ENCODE measurements at regions not wholly inside any gene's neighbourhood (a gene's known extent, or its start where the extent isn't known, plus 50 kb on each side); places are given as distances from the start of the nearest gene placed in this dataset.

DNA sequence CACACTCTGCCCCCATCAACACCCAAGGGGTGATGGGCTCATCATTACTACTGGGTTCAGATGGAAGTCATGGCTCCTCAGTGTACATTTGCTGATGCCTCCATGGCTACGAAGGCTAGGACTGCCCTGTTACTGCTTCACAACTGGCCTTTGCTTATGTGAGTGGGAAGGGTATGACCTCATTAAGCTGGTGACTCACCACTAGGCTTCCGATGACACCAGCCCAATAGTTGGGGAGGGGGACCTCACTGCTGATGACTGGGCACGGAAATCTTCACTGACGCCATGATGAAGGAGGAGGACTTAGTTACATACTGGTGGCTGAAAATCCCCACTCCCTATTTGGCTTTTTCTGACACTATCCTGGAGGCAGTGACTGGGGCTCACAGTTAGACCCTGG lies 263.2 kb downstream of the CMPK2 start:
- no peak for DNase-seq (ENCODE audit: low spot score)

DNA sequence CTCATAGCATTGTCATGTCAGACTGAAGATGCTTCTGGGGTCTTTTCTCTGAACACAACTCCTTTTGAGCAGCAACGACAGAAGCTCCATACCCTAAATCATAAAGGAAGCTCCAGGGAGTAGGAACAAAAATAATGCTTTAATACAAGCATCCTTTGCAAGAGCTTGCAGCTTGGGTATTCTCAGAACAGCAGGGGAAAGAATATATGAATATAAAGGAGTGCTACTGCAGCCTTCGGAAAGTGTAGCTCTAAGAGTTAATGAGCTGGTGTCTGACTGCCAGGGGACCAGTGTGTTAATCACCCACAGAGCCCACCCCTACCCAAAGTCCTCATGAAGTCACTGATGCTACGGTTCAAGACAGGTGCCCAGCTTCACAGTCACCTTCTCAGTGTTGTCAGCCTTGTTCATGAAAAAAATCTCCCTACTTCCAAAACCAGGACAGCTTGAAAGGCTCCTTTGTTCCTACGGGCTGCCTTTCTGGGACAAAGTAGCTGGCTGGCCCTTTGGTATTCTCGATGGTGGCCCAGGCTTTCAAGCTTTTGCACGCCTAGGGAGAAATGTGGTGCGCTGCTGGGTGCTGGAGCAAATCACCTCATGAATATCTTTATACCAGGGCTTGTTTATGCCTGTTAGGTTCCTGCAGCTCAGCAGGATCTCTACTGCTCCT lies 259.7 kb downstream of the CMPK2 start:
- no peak for DNase-seq (ENCODE audit: low spot score)

DNA sequence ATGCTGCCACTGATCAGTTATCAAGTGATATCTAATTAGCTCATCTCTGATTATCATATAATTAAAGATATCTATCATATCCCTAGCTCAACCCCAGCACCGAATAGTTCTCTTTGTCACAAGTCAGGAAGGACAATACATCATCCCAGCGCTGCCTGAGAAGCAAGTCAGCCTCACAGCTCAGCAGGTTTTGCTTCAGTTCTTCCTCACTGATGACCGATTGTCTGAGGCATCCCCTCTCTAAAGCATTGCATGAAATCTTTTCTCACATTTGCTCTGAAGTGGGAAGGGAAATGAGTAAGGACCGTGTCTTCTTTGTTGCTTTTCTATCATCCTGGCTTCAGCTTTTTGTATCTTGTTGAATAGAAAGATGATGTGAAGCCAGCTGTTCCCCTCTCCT lies 247.9 kb downstream of the CMPK2 start:
- DNase-seq (ENCODE audit: low spot score): no peak

DNA sequence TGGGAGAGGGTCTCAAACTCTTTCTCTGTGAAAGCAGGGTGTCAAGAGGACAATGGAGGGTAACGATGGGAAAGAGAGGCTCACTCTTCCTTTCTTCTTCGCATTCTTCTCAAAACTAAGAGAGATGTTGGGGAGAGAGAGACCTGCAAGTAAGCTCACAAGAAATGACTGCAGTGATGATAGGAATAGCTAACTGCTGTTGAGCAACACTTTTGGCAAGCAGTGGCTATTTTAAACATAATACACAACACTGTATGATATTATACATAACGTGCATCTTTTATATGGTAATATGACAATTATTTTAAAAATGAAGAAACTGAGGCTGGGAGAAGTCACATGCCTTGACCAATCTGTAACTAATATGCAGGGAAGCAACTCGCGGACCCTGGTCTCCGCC lies 247.5 kb downstream of the CMPK2 start:
- DNase-seq (ENCODE audit: low spot score): no peak

DNA sequence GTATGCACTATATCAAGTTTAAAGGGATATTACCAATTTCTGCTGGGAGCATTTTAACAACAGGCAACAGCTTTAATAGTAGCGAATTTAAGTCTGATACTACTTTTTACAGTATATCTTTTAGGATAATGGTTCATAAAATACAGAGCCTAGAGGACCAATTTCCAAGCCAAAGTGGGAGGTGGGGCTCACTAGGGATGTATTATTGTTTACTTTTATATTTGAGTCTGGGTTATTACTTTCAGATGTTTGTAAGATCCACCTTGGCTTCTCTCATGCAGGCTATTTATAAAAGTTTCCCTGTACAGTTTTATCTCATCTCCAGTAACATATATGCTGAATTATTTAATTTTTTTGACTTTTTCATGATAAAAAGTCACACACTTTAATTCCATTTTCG lies 242.0 kb downstream of the CMPK2 start:
- DNase-seq (ENCODE audit: low spot score): no peak

DNA sequence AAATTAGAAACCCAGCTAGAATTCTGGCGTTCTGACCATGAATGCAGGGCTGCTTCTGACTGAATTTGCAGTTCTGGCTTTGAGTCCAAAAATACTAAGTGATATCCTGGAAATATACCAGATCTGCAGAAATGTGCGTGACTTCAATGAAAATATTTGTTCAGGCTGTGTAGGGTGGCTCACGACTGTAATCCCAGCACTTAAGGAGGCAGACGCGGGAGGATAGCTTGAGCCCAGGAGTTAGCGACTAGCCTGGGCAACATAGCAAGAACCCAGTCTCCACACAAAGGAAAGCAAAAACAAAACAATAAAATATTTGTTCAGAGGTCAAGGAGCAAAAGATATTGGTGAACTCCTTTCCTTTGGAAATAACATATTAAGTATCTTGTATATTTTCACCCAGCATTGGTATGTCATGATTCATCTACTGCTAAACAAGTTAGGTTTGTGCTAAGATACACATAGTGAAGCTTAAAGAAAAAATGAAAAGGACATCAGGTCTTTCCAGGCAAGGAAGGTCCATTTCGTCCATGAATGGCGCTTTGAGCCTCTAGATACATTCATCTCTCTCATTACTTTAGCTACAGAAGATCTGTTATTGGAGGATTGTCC lies 239.2 kb downstream of the CMPK2 start:
- DNase-seq (ENCODE audit: low spot score): no peak

DNA sequence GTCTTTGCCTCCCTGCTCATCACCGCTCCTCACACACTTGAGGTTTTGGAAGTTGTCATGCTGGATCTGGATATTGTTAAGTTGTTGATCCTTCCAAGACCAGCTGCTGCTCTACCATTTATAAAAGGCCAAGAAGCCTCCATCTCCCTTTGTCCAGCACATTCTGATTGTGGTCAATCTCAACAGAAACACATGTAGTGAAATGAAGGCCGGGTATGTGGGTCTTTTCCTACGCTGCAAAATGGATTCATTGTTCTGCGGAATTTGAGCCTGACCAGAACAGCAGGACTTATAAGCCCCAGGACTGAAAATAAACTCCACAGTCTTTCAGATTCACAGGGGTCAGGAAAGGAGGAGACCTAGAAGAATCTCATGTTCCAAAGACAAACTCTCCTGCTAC lies 238.4 kb downstream of the CMPK2 start:
- DNase-seq (ENCODE audit: low spot score): no peak

DNA sequence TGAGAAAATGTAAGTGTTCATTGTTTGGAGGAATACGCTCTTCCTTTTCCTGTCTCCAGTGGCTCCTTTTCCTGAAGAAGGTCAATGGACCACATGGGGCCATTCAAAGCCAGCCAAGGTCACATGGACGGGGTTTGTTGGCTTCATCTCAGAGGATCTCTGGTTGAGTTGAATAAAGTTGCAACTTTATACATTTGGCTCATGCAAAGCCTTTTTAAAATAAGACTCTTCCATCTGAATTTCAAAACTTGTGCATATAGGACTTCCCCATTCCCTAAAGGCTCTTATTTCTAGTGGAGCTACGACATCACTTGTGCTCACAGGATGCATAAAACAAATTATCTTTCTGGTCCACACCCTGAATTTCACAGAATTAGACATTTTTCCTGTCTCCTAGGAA lies 235.5 kb downstream of the CMPK2 start:
- DNase-seq (ENCODE audit: low spot score): no peak

DNA sequence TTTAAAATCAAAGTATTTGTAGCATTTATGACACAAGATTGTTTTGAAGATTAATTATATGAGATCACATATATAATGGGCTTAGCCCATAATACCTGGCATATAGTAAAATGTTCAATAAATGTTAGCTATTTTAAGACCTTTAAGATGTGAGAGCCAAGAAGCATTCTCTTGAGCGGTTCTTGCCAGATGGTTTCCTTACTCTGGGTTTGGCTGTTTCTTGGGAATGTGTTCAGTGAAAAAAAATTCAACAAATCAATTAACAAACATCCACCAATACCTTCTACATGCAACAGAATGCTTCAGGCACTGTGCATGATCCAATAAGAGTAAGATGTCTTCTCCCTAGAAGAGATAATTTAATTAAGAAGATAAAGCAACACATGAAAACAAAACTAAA lies 230.4 kb downstream of the CMPK2 start:
- no peak for DNase-seq (ENCODE audit: low spot score)

DNA sequence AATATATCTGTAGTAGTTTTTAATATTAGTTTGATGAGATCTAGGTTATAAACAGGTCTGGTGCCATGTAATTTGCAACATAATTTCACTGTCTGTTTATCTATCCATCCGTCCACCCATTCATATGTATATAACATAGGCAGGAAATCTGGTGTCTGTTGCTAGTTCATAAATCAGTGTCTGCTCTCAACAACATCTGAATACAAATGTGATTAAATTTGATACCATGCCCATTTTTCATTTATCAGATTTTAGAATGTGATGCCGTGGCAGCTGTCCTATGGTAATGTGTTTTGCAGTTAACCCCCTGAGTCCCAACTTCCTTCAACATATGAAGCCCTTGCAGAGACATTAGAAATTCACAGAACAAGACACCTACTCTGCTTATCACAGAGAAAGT lies 228.4 kb downstream of the CMPK2 start:
- DNase-seq (ENCODE audit: low spot score): no peak

DNA sequence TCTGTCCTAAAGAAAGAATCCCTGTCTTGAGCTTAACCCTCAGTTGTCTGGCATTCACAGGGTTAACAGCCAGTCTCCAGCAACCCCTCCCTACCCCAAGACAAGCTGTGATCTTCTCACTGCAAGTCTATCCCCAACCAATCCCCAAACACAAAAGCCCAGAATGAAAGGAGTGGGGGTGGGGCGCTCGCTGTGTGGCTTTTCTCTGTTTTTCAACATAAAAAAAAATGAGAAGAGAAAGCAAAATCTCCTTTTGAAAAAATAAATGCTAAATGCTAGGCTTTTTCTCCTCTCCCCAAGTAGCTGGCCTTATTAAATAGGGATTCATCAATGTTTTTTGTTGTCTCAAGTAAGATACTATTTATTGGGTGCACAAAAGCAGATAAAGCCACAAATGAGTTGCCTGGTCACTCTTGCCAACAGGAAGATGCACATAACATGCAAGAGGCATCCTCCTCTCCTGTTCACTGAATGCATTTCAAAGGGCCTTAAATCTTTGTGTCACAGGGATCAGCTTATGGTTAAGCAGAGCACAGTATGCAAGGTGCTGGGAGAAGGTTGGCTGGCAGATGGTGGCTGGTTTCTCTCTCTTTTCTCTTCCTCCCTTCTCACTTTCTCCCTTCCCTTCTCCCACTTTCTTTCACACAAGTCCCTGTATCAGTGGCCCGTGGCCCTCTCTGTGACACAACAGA lies 225.6 kb downstream of the CMPK2 start:
- DNase-seq (ENCODE audit: low spot score): no peak

DNA sequence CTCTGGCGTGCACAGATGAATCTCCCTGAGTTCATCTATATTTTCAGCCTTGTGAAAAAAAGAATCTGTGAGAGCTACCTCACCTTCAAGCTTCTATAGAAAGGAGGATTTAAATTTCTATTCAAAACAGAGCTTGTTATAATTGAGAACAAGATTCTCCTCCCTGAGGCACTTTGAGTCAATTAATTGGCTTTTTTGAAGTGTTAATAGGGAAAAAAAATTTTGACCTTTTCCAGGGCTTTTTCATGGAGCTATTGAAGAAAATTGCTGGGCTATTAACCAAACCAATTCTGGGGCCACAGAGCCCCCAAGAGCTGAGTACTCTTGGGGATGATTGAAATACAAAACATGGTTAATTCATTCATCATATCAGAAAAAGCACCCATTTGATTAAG lies 225.1 kb downstream of the CMPK2 start:
- DNase-seq (ENCODE audit: low spot score): no peak

DNA sequence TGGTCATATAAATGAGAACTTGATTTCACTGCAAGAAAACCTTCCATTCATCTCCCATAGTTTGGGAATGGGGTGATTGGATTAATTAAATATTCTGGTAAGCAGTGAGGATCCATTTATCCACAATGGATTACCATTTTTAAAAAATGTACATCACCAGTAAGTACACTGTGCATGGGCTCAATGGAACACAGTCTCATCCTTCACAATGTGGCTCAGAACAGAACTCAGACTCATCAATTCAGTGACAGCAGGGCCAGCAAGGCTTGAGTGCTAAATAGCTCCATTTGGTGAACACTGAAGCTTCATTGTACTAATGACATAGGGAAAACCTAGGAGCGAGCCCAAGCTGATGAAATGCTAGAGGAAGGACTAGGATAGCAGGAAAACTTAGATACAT lies 223.8 kb downstream of the CMPK2 start:
- DNase-seq (ENCODE audit: low spot score): no peak

DNA sequence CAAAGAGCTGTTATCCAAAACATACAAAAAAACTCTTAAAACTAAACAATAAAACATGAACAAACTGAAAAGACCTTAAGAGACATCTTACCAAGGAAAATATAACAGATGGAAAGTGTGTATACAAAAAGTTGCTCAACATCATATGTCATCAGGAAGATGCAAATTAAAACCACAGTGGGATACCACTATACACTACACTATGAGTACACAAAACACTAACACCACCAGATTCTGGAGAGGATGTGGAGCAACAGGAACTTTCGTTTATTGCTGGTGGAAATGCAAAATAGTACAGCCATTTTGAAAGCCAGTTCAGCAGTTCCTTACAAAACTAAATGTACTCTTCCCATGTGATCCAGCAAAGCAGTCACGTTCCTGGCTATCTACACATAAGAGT lies 221.4 kb downstream of the CMPK2 start:
- DNase-seq (ENCODE audit: low spot score): no peak

DNA sequence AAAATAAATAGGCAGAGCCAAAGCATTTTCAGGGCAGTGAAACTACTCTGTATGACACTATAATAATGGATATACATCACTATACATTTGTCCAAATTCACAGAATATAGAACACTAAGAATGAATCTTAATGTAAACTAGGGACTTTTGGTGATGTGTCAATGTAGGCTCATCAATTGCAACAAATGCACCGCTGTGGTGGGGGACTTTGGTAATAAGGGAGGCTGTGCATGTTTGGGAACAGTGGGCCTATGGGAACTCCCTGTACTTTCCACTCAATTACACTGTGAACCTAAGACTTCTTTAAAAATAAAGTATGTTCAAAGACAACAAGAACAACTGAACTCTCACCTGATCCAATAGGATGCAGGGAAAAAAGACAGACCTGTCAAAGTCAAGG lies 220.7 kb downstream of the CMPK2 start:
- no peak for DNase-seq (ENCODE audit: low spot score)

DNA sequence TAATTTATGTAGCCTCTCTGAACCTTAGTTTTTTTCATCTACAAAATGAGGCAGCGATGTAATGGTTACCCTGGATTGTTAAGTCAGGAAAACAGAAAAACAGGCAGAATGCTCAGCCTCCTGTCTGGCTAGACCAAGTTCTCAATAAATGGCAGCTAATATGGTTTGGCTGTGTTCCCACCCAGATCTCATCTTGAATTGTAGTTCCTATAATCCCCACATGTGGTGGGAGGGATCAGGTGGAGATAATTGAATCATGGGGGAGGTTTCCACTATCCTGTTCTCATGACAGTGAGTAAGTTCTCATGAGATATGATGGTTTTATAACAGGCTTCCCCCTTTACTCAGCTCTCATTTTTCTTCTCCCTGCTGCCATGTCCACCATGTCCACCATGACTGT lies 220.0 kb downstream of the CMPK2 start:
- no peak for DNase-seq (ENCODE audit: low spot score)

DNA sequence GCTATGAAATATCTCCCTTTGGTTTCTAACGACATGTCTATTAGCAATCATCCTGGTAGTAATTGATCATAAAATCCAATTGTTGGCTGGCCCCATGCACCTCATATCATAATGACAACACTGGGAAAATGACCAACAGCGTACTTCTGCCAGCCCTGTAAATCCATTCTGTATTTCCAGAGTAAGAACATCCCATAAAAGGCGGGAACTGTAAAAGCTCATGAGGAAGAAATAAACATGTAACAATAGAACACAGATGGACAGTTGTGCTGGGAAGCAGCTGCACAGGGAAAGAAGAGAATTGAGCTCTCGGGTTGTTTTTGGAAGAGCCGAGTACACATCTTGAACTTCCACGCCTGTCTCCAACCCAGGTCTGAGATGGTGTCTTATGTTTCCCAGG lies 218.7 kb downstream of the CMPK2 start:
- no peak for DNase-seq (ENCODE audit: low spot score)

DNA sequence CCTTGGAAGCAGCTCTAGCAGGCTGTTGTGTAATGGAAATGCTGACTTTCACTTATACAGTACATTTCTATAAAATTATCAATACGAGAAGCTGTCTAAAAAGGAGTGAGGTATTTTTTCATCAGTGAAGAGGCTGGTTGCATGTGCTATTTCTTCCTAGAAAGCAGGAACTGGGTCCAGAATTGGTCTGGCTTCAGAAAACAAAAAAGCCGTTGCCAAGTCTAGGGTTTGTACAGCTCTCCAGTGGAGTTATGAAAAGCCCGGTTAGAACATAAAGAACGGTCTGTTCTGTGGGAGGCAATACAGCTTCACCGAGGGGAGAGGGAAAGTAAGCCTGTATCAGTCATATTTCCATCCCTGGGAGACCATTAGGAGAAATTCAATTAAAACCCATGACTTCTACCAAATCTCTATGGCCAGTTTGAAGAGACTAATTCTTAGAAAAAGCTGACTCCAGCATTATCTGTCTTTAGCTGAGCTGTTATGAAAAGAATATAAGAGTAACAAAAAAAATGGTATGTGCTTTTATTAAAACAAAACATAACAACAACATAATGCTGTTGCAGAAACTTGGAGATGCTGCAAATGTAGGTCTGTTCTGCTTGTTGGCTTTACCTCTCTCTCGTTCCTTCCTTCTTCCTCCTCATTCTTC lies 217.0 kb downstream of the CMPK2 start:
- DNase-seq (ENCODE audit: low spot score): no peak

DNA sequence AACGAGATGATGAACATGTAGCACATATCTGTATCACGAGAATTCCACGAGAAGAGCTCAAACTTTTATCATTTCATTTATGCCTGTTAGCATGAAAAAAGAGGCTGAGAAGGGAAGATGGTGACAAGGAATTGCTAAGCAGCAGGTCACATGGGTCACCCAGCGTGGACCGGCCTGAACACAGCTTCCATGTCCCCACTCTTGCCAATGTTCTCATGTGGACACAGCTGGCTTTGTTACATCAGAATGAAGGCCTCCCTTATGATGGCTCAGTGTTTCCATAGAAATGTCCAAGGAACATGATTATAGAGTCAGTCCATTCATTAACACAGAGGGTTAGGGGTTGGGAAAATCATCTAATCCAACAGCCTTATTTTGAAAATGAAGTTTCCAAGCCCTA lies 215.4 kb downstream of the CMPK2 start:
- no peak for DNase-seq (ENCODE audit: low spot score)

DNA sequence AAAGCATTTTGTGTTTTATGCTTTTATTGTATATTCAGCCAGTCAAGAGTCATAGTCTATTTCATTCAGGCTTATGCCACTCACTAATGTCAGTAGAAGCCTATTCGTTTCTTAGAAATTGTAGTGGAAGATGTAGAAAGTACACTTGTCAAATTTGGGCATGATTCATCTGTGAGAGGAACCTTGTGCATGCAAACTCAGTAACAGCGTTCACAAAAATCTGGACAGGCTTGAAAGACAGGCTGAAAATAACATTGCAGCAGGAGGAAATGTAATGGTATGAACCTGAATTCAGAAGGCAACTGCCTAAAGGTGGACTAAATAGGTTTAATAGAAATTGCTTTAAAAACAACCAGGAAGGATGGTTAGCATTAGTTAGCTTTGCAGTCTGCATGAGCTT lies 213.5 kb downstream of the CMPK2 start:
- DNase-seq (ENCODE audit: low spot score): no peak

DNA sequence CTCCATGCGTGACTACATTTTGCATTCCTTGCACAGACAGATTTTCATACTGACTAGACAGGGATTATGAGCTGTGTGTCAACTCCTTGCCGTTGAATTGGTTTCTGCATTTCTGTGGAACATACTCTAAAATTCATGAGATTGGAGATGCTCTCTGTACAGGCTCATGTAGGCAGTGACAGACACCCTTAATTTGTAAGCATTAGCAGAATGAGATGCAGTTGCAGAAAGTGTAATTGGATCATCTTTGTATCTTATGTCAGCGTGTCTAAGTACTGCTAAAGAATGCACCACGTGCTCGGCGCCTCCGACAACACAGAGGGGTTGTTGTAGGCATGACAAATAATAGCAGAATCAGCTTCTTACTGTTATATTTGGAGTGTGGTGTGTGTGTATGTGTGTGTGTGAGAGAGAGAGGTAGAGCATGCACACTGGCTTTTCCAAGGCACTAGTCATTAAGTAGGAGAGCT lies 212.4 kb downstream of the CMPK2 start:
- no peak for DNase-seq (ENCODE audit: low spot score)

DNA sequence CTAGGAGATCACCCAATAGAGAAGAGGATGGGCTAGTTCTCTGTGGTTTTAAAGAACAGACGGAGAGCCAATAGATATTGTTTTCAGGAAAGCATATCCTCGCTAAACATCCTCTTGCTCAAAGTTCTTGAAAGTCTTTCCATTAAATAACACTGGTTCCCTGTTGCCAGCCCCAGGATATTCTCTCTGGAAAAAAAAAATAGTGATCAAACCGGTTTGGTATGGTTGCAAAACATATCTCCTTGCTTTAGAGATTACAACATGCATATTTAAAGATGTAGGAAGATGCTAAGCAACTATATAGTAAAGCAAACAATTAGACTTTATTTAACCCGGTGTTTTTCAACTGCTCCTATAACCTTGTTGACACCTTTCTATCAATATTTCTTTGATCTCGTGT lies 211.4 kb downstream of the CMPK2 start:
- no peak for DNase-seq (ENCODE audit: low spot score)

DNA sequence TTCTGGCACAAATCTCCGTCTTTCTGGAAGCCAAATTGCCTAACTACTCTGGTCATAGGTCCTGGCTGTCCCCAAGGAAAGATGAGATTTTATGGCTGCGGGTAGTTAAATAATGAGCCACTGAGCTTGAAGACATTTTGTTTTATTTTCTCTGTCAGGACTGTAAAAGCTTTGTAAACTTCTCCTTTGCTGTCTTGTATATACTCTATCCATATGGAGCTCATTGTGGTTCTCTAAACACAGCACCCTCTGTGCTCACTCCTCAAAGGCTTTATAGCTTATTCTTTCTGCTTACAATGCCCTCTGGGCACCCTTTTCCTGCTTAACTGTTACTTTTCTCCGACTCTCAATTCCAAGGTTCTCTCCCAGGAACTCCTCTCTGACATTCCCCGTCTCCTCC lies 209.1 kb downstream of the CMPK2 start:
- no peak for DNase-seq (ENCODE audit: low spot score)

Data from mucosa of gallbladder (tissue), 1 donor.